ENCODE measurements at regions not wholly inside any gene's neighbourhood (a gene's known extent, or its start where the extent isn't known, plus 50 kb on each side); places are given as distances from the start of the nearest gene placed in this dataset.
"Not testable (repeated sequence)": the region's sequence is repeated elsewhere in the genome, so short reads cannot be mapped to it uniquely, and the experiment has no call there.

GRCh38 chrY:7730664-7731063 lies 819.1 kb upstream of the AMELY start:
- no peak for DNase-seq (ENCODE audit: low read depth in 2 of 3, low spot score in 2 of 3)

DNA sequence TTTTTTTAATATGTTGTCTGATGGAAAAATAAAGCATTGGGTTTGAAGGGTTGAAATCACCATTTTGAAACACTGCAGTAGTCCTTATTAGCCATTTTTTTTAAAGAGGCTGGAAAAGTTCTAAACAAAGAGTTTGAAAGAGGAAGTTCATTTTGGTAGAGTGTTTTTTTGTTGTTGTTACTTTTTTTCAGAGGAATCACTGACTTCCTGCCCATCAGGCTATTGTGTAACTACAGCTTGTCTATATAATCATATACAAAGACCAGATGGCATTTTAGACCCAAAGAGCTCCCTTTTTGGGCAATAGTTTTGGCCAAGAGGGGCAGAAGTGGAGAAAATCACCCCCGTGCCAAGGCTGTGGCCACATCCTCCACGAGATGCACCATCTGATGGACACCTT lies 818.5 kb upstream of the AMELY start:
- peak in 1 of 3 donors; percentile 27 for DNase-seq (ENCODE audit: low read depth in 2 of 3, low spot score in 2 of 3)

- DNase-seq (ENCODE audit: low read depth in 2 of 3, low spot score in 2 of 3): no peak
Observed at GRCh38 chrY:7729318-7730011, 817.9 kb upstream of the AMELY start.

DNA sequence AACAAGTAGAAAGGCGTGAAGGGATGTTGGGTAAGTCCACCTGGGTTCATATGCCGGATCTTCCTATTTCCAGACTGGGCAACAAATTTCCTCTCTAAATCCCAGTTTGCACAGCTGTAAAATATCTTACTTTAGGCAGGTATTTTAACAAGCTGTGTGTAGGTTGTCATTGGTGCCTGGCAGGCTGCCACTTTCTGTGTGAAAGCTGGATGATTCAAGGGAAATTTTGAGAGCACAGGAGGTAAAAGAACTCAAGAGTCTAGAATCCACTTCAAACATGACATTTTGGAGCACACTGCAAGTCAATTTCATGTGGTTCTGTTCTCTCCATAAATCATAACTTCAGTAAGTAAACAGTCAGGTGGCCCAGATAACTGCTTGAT lies 817.4 kb upstream of the AMELY start:
- DNase-seq (ENCODE audit: low read depth in 2 of 3, low spot score in 2 of 3): peak in 1 of 3 donors; percentile 17

DNA sequence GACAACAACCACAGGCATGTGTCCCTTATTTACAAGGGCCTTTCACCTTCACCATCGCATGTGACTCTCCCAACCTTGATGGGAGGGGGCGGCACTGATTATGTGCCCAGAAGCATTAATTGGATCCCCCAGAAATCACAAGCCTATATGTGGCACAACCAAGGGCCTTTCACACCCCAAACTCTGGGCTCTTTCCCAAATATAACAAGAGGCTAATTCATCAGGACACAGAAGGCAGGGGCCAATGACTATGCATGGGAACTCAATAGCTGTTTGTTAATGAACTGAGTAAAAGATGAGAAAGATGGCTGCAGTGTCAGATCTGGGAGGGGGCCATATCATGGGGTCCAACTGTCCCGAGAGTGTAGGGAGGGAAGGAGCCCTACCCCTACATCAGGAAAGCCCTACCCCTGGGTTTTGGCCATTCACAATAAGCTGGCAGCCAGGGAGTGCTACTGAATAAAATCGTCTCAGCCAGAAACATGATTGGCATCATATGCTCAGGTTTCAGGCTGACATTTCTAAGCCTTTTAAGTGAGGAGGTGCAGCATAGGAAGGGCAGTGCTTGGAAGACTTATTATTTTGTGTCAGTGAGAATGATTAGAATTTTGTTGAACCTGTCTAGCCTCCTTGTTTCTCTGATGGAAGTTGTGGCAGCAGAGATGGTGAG lies 814.4 kb upstream of the AMELY start:
- no peak for DNase-seq (ENCODE audit: low read depth in 2 of 3, low spot score in 2 of 3)

DNA sequence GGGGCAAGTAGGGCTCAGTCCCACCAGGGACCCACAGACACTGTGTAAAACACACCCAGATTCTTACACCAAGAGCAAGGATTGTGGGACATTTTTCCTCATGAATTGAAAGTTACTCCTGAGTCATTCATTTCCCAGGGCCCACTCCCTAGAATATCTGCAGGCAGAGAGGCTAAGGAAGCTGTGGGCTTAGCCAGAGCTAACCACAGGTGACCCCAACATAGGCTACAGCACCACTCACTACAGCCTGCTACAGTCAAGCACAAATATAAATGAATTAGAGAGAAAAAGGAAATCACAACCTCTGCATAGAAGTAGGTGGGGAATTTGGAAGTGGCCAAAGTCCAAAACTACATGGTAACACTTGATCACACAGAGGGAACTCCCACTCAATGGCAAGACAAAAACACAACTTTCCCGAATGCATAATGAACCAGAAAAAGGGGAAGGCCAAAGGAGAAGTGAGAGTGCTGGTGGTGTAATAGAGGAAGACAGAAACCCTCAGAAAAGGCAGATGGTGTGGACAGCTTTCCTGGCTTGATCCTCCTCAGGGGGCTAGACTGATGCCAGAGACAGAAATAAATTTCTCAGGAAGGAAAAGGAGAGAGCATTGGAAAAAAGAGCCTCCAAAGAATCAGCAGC lies 812.6 kb upstream of the AMELY start:
- DNase-seq (ENCODE audit: low read depth in 2 of 3, low spot score in 2 of 3): peak in 2 of 3 donors; percentile 32 to 70

DNA sequence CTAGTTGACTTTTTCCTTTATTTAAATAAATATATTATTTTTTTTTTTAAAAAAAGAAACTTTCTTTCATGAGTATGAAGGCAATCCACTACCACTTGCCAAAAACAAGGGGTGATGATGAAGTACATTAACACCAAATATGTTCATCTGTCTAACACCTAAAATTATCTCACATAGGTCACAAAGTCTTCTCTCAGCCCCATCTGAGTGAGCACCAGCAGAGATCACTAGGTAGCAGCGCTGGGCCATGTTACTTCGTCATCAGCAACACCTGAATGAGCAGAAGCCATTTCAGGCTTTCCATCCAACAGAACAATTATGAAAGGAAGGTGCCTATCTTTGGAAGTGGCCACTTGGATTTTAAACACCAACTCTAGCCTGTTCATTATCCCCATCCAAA lies 811.6 kb upstream of the AMELY start:
- DNase-seq (ENCODE audit: low read depth in 2 of 3, low spot score in 2 of 3): no peak

GRCh38 chrY:7722566-7722965 lies 811.0 kb upstream of the AMELY start:
- DNase-seq (ENCODE audit: low read depth in 2 of 3, low spot score in 2 of 3): no peak

DNA sequence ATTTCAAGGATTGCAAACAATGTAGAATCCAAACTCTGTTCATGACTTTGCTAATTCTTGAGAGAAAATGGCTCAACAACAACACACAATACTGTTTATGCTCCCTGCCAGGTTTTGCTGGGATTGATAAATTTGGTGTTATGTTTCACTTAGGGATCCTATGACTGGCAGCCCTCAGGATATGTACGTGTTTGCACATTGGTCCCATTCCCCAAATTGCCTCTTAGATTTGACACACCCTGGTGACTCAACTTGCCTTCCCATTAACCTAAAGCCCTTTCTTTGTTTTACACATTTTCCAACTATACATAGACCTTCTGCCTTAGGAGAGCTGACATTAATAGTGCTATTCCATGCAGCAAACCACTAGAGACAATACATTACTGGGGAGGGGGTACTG lies 809.4 kb upstream of the AMELY start:
- DNase-seq (ENCODE audit: low read depth in 2 of 3, low spot score in 2 of 3): no peak

DNA sequence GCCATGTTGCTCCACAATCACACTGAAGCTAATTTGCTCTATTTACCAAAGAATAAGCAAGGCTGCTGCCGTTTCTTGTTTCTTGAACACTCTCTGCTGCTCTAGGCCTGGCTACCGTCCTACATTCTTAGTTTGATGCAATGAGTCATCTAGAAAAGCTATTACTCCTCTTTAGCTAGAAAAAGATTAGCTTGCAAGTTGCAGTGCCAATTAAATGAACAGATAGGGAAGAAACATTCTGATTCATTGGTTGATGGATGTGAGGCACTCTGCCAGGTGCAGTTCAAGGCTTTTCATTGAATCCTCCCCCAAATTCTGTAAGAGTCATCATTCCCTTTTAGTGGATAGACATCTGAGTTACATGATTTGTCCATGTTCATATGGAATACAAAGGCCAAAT lies 807.7 kb upstream of the AMELY start:
- no peak for DNase-seq (ENCODE audit: low read depth in 2 of 3, low spot score in 2 of 3)

- DNase-seq (ENCODE audit: low read depth in 2 of 3, low spot score in 2 of 3): no peak
Observed at GRCh38 chrY:7718626-7719025, 807.1 kb upstream of the AMELY start.

- no peak for DNase-seq (ENCODE audit: low read depth in 2 of 3, low spot score in 2 of 3)
Observed at GRCh38 chrY:7718126-7718525, 806.6 kb upstream of the AMELY start.

- DNase-seq (ENCODE audit: low read depth in 2 of 3, low spot score in 2 of 3): no peak
Observed at GRCh38 chrY:7714426-7714825, 802.9 kb upstream of the AMELY start.

- DNase-seq (ENCODE audit: low read depth in 2 of 3, low spot score in 2 of 3): not testable (repeated sequence)
Observed at GRCh38 chrY:7713738-7714137, 802.2 kb upstream of the AMELY start.

- DNase-seq (ENCODE audit: low read depth in 2 of 3, low spot score in 2 of 3): no peak
Observed at GRCh38 chrY:7712289-7712688, 800.7 kb upstream of the AMELY start.

DNA sequence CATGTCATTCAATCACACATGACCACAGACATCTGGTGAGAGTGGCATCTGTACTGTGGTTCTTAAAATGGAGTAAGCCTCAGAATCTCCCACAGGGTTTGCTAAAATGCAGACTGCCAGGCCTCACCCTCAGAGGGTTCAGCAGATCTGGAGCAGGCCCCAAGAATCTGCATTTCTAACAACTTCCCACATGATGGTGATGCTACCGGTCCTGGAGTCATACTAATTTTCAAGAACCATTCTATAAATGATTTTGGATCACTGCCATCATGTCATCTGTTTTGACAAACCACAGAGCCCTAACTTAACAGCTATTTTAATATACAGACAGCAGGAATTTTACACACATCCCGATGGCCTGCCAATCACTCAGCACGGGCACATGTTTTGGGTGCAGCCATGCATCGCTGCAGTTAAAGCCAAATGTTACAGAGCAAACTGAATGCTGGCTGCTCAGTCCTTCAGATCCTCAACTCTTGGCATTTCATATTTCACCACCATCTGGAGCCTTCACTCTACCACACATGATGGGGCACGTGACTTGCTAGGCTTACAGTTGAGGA lies 792.1 kb upstream of the AMELY start:
- DNase-seq (ENCODE audit: low read depth in 2 of 3, low spot score in 2 of 3): no peak

GRCh38 chrY:7702481-7702880 lies 790.9 kb upstream of the AMELY start:
- DNase-seq (ENCODE audit: low read depth in 2 of 3, low spot score in 2 of 3): no peak

- DNase-seq (ENCODE audit: low read depth in 2 of 3, low spot score in 2 of 3): no peak
Observed at GRCh38 chrY:7701676-7702075, 790.1 kb upstream of the AMELY start.

DNA sequence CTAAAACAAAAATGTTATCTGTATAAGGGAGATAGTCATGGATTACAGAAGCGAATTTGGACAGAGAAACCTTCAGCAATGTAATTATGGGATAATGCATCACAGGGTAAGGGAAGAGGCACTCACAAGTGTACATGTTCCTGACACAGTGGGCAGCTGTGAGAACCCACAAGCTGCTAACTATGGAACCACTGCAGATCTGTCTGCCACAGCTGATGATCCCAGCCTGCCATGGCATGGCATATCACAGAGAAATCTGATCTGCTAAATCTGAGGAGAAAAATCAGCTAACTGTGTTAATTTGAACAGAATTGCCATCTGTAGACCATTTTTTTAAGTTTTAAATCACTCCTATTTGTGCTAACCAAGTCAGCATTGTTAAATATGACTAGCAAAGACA lies 786.0 kb upstream of the AMELY start:
- no peak for DNase-seq (ENCODE audit: low read depth in 2 of 3, low spot score in 2 of 3)

GRCh38 chrY:7692701-7693100 lies 781.1 kb upstream of the AMELY start:
- DNase-seq (ENCODE audit: low read depth in 2 of 3, low spot score in 2 of 3): no peak

- DNase-seq (ENCODE audit: low read depth in 2 of 3, low spot score in 2 of 3): peak in 1 of 3 donors; percentile 39
Observed at GRCh38 chrY:7687086-7687485, 775.5 kb upstream of the AMELY start.

- DNase-seq (ENCODE audit: low read depth in 2 of 3, low spot score in 2 of 3): no peak
Observed at GRCh38 chrY:7684546-7684945, 773.0 kb upstream of the AMELY start.
